H9 (cell line): ENCODE measurements at regions not wholly inside any gene's neighbourhood (a gene's known extent, or its start where the extent isn't known, plus 50 kb on each side); places are given as distances from the start of the nearest gene placed in this dataset.
A peak's percentile ranks its signal among the peaks of the same experiment; 100 is the strongest.

Source experiments
- DNase-seq: peaks from one replicate; pipeline ENCODE4 v3.0.0-alpha.2; 2017
- H2AFZ ChIP-seq: one replicate; pipeline ENCODE4 v1.6.1; 2013; ENCODE audit warnings: mild to moderate bottlenecking, low read length, control low read depth, moderate library complexity
- H2AK5ac ChIP-seq: 2 replicates; pipeline ENCODE4 v1.6.1; 2013; ENCODE audit warnings: low read length, control low read depth, mixed read lengths; ENCODE audit not compliant: insufficient read length
- H2BK120ac ChIP-seq: one replicate; pipeline ENCODE4 v1.6.1; 2013; ENCODE audit warnings: low read depth, mild to moderate bottlenecking, low read length, control low read depth, inconsistent platforms; ENCODE audit not compliant: poor library complexity, severe bottlenecking
- H2BK12ac ChIP-seq: 2 replicates; pipeline ENCODE4 v1.6.1; 2013; ENCODE audit warnings: low read length, control low read depth, mixed read lengths, low read depth; ENCODE audit not compliant: insufficient read length
- H2BK15ac ChIP-seq: 2 replicates; pipeline ENCODE4 v1.6.1; 2013; ENCODE audit warnings: low read depth, low read length, control low read depth
- H2BK20ac ChIP-seq: one replicate; pipeline ENCODE4 v1.6.1; 2013; ENCODE audit warnings: low read depth, mild to moderate bottlenecking, low read length, control low read depth, inconsistent platforms; ENCODE audit not compliant: poor library complexity, severe bottlenecking
- H2BK5ac ChIP-seq: 2 replicates; pipeline ENCODE4 v1.6.1; 2013; ENCODE audit warnings: low read length, control low read depth, mixed read lengths; ENCODE audit not compliant: insufficient read length
- H3K14ac ChIP-seq: 2 replicates; pipeline ENCODE4 v1.6.1; 2013; ENCODE audit warnings: low read length, control low read depth; ENCODE audit not compliant: insufficient read depth
- H3K18ac ChIP-seq: 2 replicates; pipeline ENCODE4 v1.6.1; 2013; ENCODE audit warnings: low read depth, mild to moderate bottlenecking, mixed read lengths, low read length, control low read depth; ENCODE audit not compliant: insufficient read length
- H3K23ac ChIP-seq: 2 replicates; pipeline ENCODE4 v1.6.1; 2013; ENCODE audit warnings: low read length, control low read depth, mixed read lengths, low read depth; ENCODE audit not compliant: insufficient read length
- H3K23me2 ChIP-seq: 2 replicates; pipeline ENCODE4 v1.6.1; 2013; ENCODE audit warnings: low read depth, mild to moderate bottlenecking, mixed read lengths, low read length, control low read depth; ENCODE audit not compliant: insufficient read length, poor library complexity, severe bottlenecking
- H3K27ac ChIP-seq: 2 replicates; pipeline ENCODE4 v1.5.1; 2013; ENCODE audit warnings: low read length, control low read depth, mixed read lengths, low read depth; ENCODE audit not compliant: insufficient read length
- H3K27me3 ChIP-seq: 2 replicates; pipeline ENCODE4 v1.6.1; 2013; ENCODE audit warnings: low read length, control low read depth, inconsistent platforms; ENCODE audit not compliant: insufficient read depth
- H3K4ac ChIP-seq: 2 replicates; pipeline ENCODE4 v1.6.1; 2013; ENCODE audit warnings: low read depth, mild to moderate bottlenecking, control low read depth, inconsistent platforms, low read length, moderate library complexity
- H3K4me1 ChIP-seq: 2 replicates; pipeline ENCODE4 v1.6.1; 2013; ENCODE audit warnings: low read length, control low read depth, inconsistent platforms; ENCODE audit not compliant: insufficient read depth
- H3K4me2 ChIP-seq: 2 replicates; pipeline ENCODE4 v1.6.1; 2013; ENCODE audit warnings: low read length, control low read depth, mixed read lengths; ENCODE audit not compliant: insufficient read length, insufficient read depth
- H3K56ac ChIP-seq: 2 replicates; pipeline ENCODE4 v1.6.1; 2013; ENCODE audit warnings: low read depth, mild to moderate bottlenecking, mixed read lengths, low read length, control low read depth; ENCODE audit not compliant: insufficient read length
- H3K79me1 ChIP-seq: 2 replicates; pipeline ENCODE4 v1.6.1; 2013; ENCODE audit warnings: low read depth, mild to moderate bottlenecking, moderate library complexity, low read length, control low read depth, inconsistent platforms; ENCODE audit not compliant: insufficient read depth, poor library complexity, severe bottlenecking
- H3K79me2 ChIP-seq: 2 replicates; pipeline ENCODE4 v1.6.1; 2013; ENCODE audit warnings: low read length, control low read depth, inconsistent platforms; ENCODE audit not compliant: insufficient read depth
- H3K9ac ChIP-seq: 2 replicates; pipeline ENCODE4 v1.6.1; 2013; ENCODE audit warnings: low read length, control low read depth, mixed read lengths; ENCODE audit not compliant: insufficient read length; ENCODE audit errors: extremely low read depth
- H3K9me3 ChIP-seq: one replicate; pipeline ENCODE4 v1.6.1; 2013; ENCODE audit warnings: low read depth, low read length, inconsistent platforms; ENCODE audit not compliant: control insufficient read depth
- H3T11ph ChIP-seq: one replicate; pipeline ENCODE4 v1.6.1; 2013; ENCODE audit warnings: mild to moderate bottlenecking, low read length, control low read depth, inconsistent platforms
- H4K20me1 ChIP-seq: one replicate; pipeline ENCODE4 v1.6.1; 2013; ENCODE audit not compliant: control insufficient read depth, insufficient read length, insufficient read depth
- H4K5ac ChIP-seq: 2 replicates; pipeline ENCODE4 v1.6.1; 2013; ENCODE audit warnings: low read depth, mild to moderate bottlenecking, mixed read lengths, low read length, control low read depth; ENCODE audit not compliant: insufficient read length
- H4K8ac ChIP-seq: replicated peaks from 2 replicates; pipeline ENCODE4 v1.6.1; 2013; ENCODE audit warnings: low read length, control low read depth, mixed read lengths, low read depth; ENCODE audit not compliant: insufficient read length
- H4K91ac ChIP-seq: 2 replicates; pipeline ENCODE4 v1.6.1; 2013; ENCODE audit warnings: low read depth, mild to moderate bottlenecking, moderate library complexity, mixed read lengths, low read length, control low read depth; ENCODE audit not compliant: insufficient read length
- H3K27ac Mint-ChIP-seq, 3 experiments: 2 replicates in 2 of 3; 3 replicates in 1 of 3; pipeline ENCODE4 v1.8.0; 2020 to 2021; ENCODE audit warnings: mixed read lengths in 3 of 3, mild to moderate bottlenecking in 1 of 3, moderate library complexity in 1 of 3
- H3K27me3 Mint-ChIP-seq: 2 replicates; pipeline ENCODE4 v1.8.0; 2021; ENCODE audit warnings: low read depth, mild to moderate bottlenecking, moderate library complexity, mixed read lengths
- H3K36me3 Mint-ChIP-seq, 3 experiments: 2 replicates in 2 of 3; 3 replicates in 1 of 3; pipeline ENCODE4 v1.8.0; 2020 to 2021; ENCODE audit warnings: low read depth in 3 of 3, mixed read lengths in 3 of 3; ENCODE audit not compliant: insufficient read depth in 1 of 3
- H3K4me1 Mint-ChIP-seq, 2 experiments: 2 replicates each; pipeline ENCODE4 v1.8.0; 2020; ENCODE audit warnings: mixed read lengths in 2 of 2
- H3K4me3 Mint-ChIP-seq, 2 experiments: 2 replicates in 1 of 2; 3 replicates in 1 of 2; pipeline ENCODE4 v1.8.0; 2020 to 2021; ENCODE audit warnings: mild to moderate bottlenecking in 2 of 2, mixed read lengths in 2 of 2, moderate library complexity in 1 of 2
- H3K9me3 Mint-ChIP-seq, 2 experiments: 2 replicates in 1 of 2; 3 replicates in 1 of 2; pipeline ENCODE4 v1.8.0; 2020; ENCODE audit warnings: mild to moderate bottlenecking in 2 of 2, mixed read lengths in 2 of 2, moderate library complexity in 1 of 2
- CTCF ChIP-seq: fragments of 200-600 bp; sonication (generic); conservative IDR thresholded peaks from 3 replicates; pipeline ENCODE4 v1.8.0; 2021; ENCODE audit warnings: antibody characterized with exemption, mild to moderate bottlenecking
- WGBS: extraction: QIAGEN DNeasy Blood & Tissue Kit; methylation state at CpG from one replicate; pipeline ENCODE4 v1.1.7; 2013; ENCODE audit warnings: missing lambda C conversion rate, low lambda C conversion rate, mixed read lengths; ENCODE audit not compliant: insufficient read length; ENCODE audit errors: extremely low coverage; 5-methylcytosine and 5-hydroxymethylcytosine counted together

- Mint-ChIP-seq H3K27ac (peak overlapping the region in 2 of 3 experiments; percentile 30 to 44; a peak in 1 of 7 replicates), H3K36me3 (no peaks in the 10 kb centered on the region; a peak in 2 of 7 replicates), H3K4me3 (no peak overlapping the region), H3K9me3 (no peaks in the 10 kb centered on the region), H3K27me3 (peaks cover 3% of the 10 kb centered on the region), H3K4me1 (peaks cover 16 to 18% of the 10 kb centered on the region in 2 experiments)
- H3K56ac ChIP-seq = no peak overlapping the region
- H2BK20ac ChIP-seq = no peak overlapping the region
- no peak overlapping the region for H3K4ac ChIP-seq
- H4K5ac ChIP-seq = no peak overlapping the region
- no peak overlapping the region for H3K23ac ChIP-seq
- no peaks in the 10 kb centered on the region for H3K79me1 ChIP-seq
- no peaks in the 10 kb centered on the region for H3K4me1 ChIP-seq
- no peaks in the 10 kb centered on the region for H3K9me3 ChIP-seq
- H2AFZ ChIP-seq = no peak overlapping the region
- H3K79me2 ChIP-seq = no peaks in the 10 kb centered on the region
- H4K20me1 ChIP-seq = no peaks in the 10 kb centered on the region
- no peaks in the 10 kb centered on the region for H3K23me2 ChIP-seq
- no peak overlapping the region for H3K18ac ChIP-seq
- H4K91ac ChIP-seq = no peak overlapping the region
- DNase-seq = no peak
- H3K14ac ChIP-seq = no peak overlapping the region
- H2BK12ac ChIP-seq = no peak overlapping the region
- H3T11ph ChIP-seq = no peak overlapping the region
- H3K9ac ChIP-seq = no peak overlapping the region
- no peak overlapping the region for H4K8ac ChIP-seq
- no peak overlapping the region for H3K4me2 ChIP-seq
- H2BK5ac ChIP-seq = no peak overlapping the region
- H3K27ac ChIP-seq = no peak overlapping the region
- no peak overlapping the region for H2BK120ac ChIP-seq
- WGBS = no CpG with 5 or more reads among the region's 13 CpGs
- no peak overlapping the region for H2BK15ac ChIP-seq
- H2AK5ac ChIP-seq = no peak overlapping the region
- no peak for TF ChIP-seq CTCF
- H3K27me3 ChIP-seq = no peaks in the 10 kb centered on the region
These were observed 121.3 kb downstream of the RPLP1 start for GRCh38 chr15:69573815-69574475.
